ENCODE measurements at regions not wholly inside any gene's neighbourhood (a gene's known extent, or its start where the extent isn't known, plus 50 kb on each side); places are given as distances from the start of the nearest gene placed in this dataset.

GRCh38 chr13:104872153-104872552, 1663.3 kb downstream of the EFNB2 start:
- no peak for TF ChIP-seq CTCF (IDR thresholded peaks at IDR 0.05; ENCODE audit: low read depth, low read length)
- TF ChIP-seq EZH2phosphoT487 (IDR thresholded peaks at IDR 0.05; ENCODE audit: low read depth), result no peak

All from OCI-LY3 (cell line).